K562 (cell line): ENCODE measurements at regions not wholly inside any gene's neighbourhood (a gene's known extent, or its start where the extent isn't known, plus 50 kb on each side); places are given as distances from the start of the nearest gene placed in this dataset.

Experiments
- ATAC-seq: fragments of 200-7000 bp; cut with Tn5 transposase; 3 replicates; pipeline ENCODE4 v1.9.1; 2020; ENCODE audit warnings: moderate library complexity
- BruUV-seq: library from RNA; stranded (reverse); fragments of 400-500 nt; replicated peaks from 2 replicates; lab custom pipeline; 2021; lab: Mats Ljungman, UMichigan
- CTCF ChIA-PET: fragments of 300-600 bp; formaldehyde crosslinking; extraction: SDS; loops from one replicate; lab custom pipeline; 2021; ENCODE audit warnings: low intra/inter-chr PET ratio; lab: Yijun Ruan, JAX
- POLR2A ChIA-PET: fragments of 300-600, 350-650 bp; sonication (Branson Sonifier 250); formaldehyde crosslinking; extraction: SDS; loops from one replicate; lab custom pipeline; 2021; ENCODE audit warnings: antibody characterized with exemption, inconsistent platforms; lab: Yijun Ruan, JAX
- DNase-seq, 4 experiments: peaks; one replicate each; pipeline versions ENCODE4 v3.0.0 to v3.0.0-alpha.2; 2011 to 2018; ENCODE audit warnings: low spot score in 3 of 4, mixed read lengths in 3 of 4; ENCODE audit errors: extremely low read depth in 1 of 4
- FAIRE-seq: peaks from 2 replicates; lab custom pipeline; 2011; peaks lifted over from hg19 to GRCh38; lab: Jason Lieb, UNC
- H2AFZ ChIP-seq: 2 replicates; pipeline ENCODE4 v1.6.0; 2011; ENCODE audit warnings: low read depth, low read length, control low read depth, inconsistent platforms
- H3K27ac ChIP-seq: fragments of 200-600 bp; 3 replicates; pipeline ENCODE4 v1.8.0; 2011; ENCODE audit warnings: low read depth, mild to moderate bottlenecking, control low read depth, inconsistent platforms, low read length, moderate library complexity, mixed read lengths; ENCODE audit errors: extremely low read depth
- H3K27me3 ChIP-seq, 2 experiments: fragments of 300-600 bp in 1 of 2; 2 replicates in 1 of 2; 3 replicates in 1 of 2; pipeline versions ENCODE4 v1.6.0 to v1.8.0; 2011; ENCODE audit warnings: inconsistent platforms in 2 of 2, low read length in 2 of 2, mild to moderate bottlenecking in 1 of 2, mixed read lengths in 1 of 2, moderate library complexity in 1 of 2; ENCODE audit not compliant: control insufficient read depth in 2 of 2, insufficient read depth in 2 of 2
- H3K36me3 ChIP-seq: fragments of 300-600 bp; 3 replicates; pipeline ENCODE4 v1.8.0; 2011; ENCODE audit warnings: mild to moderate bottlenecking, low read length, inconsistent platforms; ENCODE audit not compliant: control insufficient read depth, insufficient read depth
- H3K4me1 ChIP-seq, 2 experiments: fragments of 200-600 bp in 1 of 2; replicated peaks in 1 of 2; 2 replicates in 1 of 2; 3 replicates in 1 of 2; pipeline versions ENCODE4 v1.5.1 to v1.8.0; 2011; ENCODE audit warnings: inconsistent platforms in 2 of 2, low read length in 2 of 2, mild to moderate bottlenecking in 1 of 2, mixed read lengths in 1 of 2, moderate library complexity in 1 of 2; ENCODE audit not compliant: control insufficient read depth in 2 of 2, insufficient read depth in 2 of 2
- H3K4me2 ChIP-seq: 2 replicates; pipeline ENCODE4 v1.6.1; 2011; ENCODE audit warnings: low read length, control low read depth, inconsistent platforms, mixed read lengths; ENCODE audit not compliant: insufficient read depth
- H3K4me3 ChIP-seq: fragments of 200-600 bp; sonication (generic), shearing (Covaris generic); 2 replicates; pipeline ENCODE4 v1.5.1; 2016; ENCODE audit warnings: control low read depth, inconsistent platforms
- H3K79me2 ChIP-seq: fragments of 200-600 bp; 3 replicates; pipeline ENCODE4 v1.8.0; 2011; ENCODE audit warnings: low read length, inconsistent platforms; ENCODE audit not compliant: control insufficient read depth, insufficient read depth
- H3K9ac ChIP-seq, 2 experiments: 2 replicates each; pipeline versions ENCODE4 v1.6.0 to v1.6.1; 2011; ENCODE audit warnings: low read depth in 2 of 2, low read length in 2 of 2, control low read depth in 1 of 2, inconsistent platforms in 1 of 2, mild to moderate bottlenecking in 1 of 2, mixed read lengths in 1 of 2; ENCODE audit not compliant: insufficient read depth in 1 of 2
- H3K9me1 ChIP-seq: one replicate; pipeline ENCODE4 v1.6.0; 2011; ENCODE audit warnings: inconsistent platforms, mild to moderate bottlenecking, low read length, moderate library complexity; ENCODE audit not compliant: control insufficient read depth, insufficient read depth
- H3K9me3 ChIP-seq: replicated peaks from 2 replicates; pipeline ENCODE4 v1.5.1; 2011; ENCODE audit warnings: low read depth, low read length, inconsistent platforms; ENCODE audit not compliant: control insufficient read depth, insufficient read depth
- H4K20me1 ChIP-seq: replicated peaks from 2 replicates; pipeline ENCODE4 v1.6.1; 2011; ENCODE audit warnings: low read length, inconsistent platforms, mixed read lengths; ENCODE audit not compliant: control insufficient read depth, insufficient read depth
- CEBPG ChIP-seq, 3 experiments: fragments of 200-800 bp in 1 of 3; sonication (Bioruptor generic) in 1 of 3; sonication (generic) in 1 of 3; formaldehyde crosslinking in 1 of 3; IDR thresholded peaks in 2 of 3; conservative IDR thresholded peaks in 1 of 3; 2 replicates each; pipeline versions ENCODE4 v1.6.1 to v1.8.0; 2016 to 2022; ENCODE audit warnings: missing compliant biosample characterization in 2 of 3, missing genetic modification characterization in 2 of 3, mild to moderate bottlenecking in 1 of 3, missing genetic modification reagents in 1 of 3
- DNMT1 ChIP-seq: fragments of 450-650 bp; IDR thresholded peaks from 2 replicates; pipeline ENCODE4 v1.6.1; 2016; ENCODE audit warnings: antibody characterized with exemption, mild to moderate bottlenecking
- HSF4 ChIP-seq: fragments of 250-450 bp; sonication (Bioruptor Pico); IDR thresholded peaks from 2 replicates; pipeline ENCODE4 v2.1.2; 2022; ENCODE audit warnings: mild to moderate bottlenecking, moderate library complexity, borderline replicate concordance
- KDM4B ChIP-seq, 2 experiments: fragments of 450-650 bp in 1 of 2; sonication (generic) in 1 of 2; IDR thresholded peaks; 2 replicates each; pipeline ENCODE4 v1.6.1; 2016 to 2017; ENCODE audit warnings: borderline replicate concordance in 2 of 2, antibody characterized with exemption in 1 of 2, low read depth in 1 of 2, mild to moderate bottlenecking in 1 of 2
- KLF16 ChIP-seq: IDR thresholded peaks from 2 replicates; pipeline ENCODE4 v1.6.1; 2016; ENCODE audit warnings: antibody characterized with exemption
- MAFK ChIP-seq: IDR thresholded peaks from 2 replicates; pipeline ENCODE4 v1.6.1; 2011; ENCODE audit warnings: low read length, improper control_type of control experiment
- MXI1 ChIP-seq: IDR thresholded peaks from 2 replicates; pipeline ENCODE4 v1.6.1; 2011; ENCODE audit warnings: low read depth, mild to moderate bottlenecking, improper control_type of control experiment, low read length
- NUFIP1 ChIP-seq: fragments of 450-650 bp; IDR thresholded peaks from 2 replicates; pipeline ENCODE4 v1.6.1; 2018; ENCODE audit not compliant: partially characterized antibody
- PHTF2 ChIP-seq: fragments of 250-450 bp; sonication (Bioruptor Pico); IDR thresholded peaks from 2 replicates; pipeline ENCODE4 v1.5.0; 2021; ENCODE audit warnings: mild to moderate bottlenecking
- PYGO2 ChIP-seq: fragments of 450-650 bp; IDR thresholded peaks from 2 replicates; pipeline ENCODE4 v1.6.1; 2016; ENCODE audit warnings: mild to moderate bottlenecking, missing genetic modification characterization, moderate library complexity, missing compliant biosample characterization
- XRCC3 ChIP-seq: fragments of 450-650 bp; IDR thresholded peaks from 2 replicates; pipeline ENCODE4 v1.6.1; 2017; ENCODE audit warnings: mild to moderate bottlenecking, moderate library complexity
- ZBTB7A ChIP-seq: IDR thresholded peaks from 2 replicates; pipeline ENCODE4 v1.6.1; 2011; ENCODE audit warnings: low read depth, mild to moderate bottlenecking, low read length, moderate library complexity, borderline replicate concordance; ENCODE audit not compliant: control insufficient read depth
- ZNF778 ChIP-seq: fragments of 450-650 bp; formaldehyde crosslinking; IDR thresholded peaks from 2 replicates; pipeline ENCODE4 v1.4.0; 2020; ENCODE audit warnings: mild to moderate bottlenecking, moderate library complexity
- WGBS: fragments of 100-300 bp; shearing (Covaris generic); methylation state at CpG from one replicate; pipeline ENCODE4 v1.1.6; 2016; ENCODE audit warnings: low coverage, mixed read lengths; ENCODE audit not compliant: insufficient coverage; ENCODE audit errors: missing lambda C conversion rate; 5-methylcytosine and 5-hydroxymethylcytosine counted together
- in situ Hi-C: fragments of 300-500 bp; cut with MboI; formaldehyde crosslinking; loops from 4 replicates; pipeline ENCODE4 v1.15.0; 2018; ENCODE audit warnings: inconsistent platforms, mixed read lengths
- intact Hi-C: fragments of 100-400 bp; cut with micrococcal nuclease; formaldehyde crosslinking; loops from 2 replicates; pipeline ENCODE4 v1.14.2; 2022
- TF ChIP-seq, protein P1 (sequence below): fragments of 250-450 bp; sonication (Bioruptor Pico); IDR thresholded peaks from 2 replicates; pipeline ENCODE4 v1.8.0; 2021; ENCODE audit warnings: borderline replicate concordance, mild to moderate bottlenecking, moderate library complexity; ENCODE audit not compliant: poor library complexity, severe bottlenecking
- TF ChIP-seq, protein P2 (sequence below): fragments of 250-450 bp; sonication (Bioruptor Pico); IDR thresholded peaks from 2 replicates; pipeline ENCODE4 v1.4.0; 2020
- TF ChIP-seq, protein P3 (sequence below): sonication (generic); formaldehyde crosslinking; IDR thresholded peaks from 2 replicates; pipeline ENCODE4 v1.8.1; 2023; ENCODE audit warnings: mild to moderate bottlenecking, missing genetic modification reagents
- TF ChIP-seq, protein P4 (sequence below): fragments of 250-450 bp; sonication (Bioruptor Pico); IDR thresholded peaks from 2 replicates; pipeline ENCODE4 v1.5.0; 2020; ENCODE audit warnings: mild to moderate bottlenecking, borderline replicate concordance

DNA sequence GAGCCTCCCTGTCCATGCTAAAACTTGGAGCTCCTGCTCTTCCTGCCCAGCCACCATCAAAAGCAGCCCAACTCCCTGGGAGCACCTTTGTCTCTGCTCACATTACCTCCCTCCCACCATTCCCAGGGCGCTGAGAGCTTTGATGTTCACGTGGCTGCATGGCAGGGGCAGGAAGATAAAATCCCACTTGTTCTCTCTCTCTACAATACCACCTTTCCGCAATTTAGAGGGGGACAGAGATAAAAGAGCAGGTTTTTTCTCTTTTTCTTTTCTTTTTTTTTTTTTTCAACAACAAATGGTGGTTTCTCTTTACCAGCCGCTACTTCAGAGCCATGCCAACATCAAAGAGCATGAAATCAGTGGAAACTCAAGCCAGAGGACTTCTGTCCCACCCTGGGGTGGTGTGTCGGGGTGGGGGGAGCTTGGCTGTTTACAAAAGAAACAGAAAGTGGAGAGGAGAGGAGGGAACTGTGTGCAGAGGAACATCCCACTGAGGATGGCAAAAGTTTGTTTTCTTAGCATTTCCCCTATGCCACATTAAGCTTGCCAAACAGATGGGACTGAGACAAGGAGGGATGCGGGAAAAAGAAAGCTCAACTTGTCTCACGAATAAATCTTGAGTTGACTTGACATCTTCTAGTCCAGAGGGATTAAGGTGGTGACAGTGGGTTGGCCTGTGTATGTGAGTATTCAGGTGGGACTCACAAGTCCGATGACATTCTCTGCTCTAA lies 103.7 kb upstream of the NUDT4 start:
- CTCF ChIA-PET = no interaction called here
- no peak overlapping the region for H3K27ac ChIP-seq
- no TSS peak for BruUV-seq
- FAIRE-seq (no peak), DNase-seq (no peak), ATAC-seq (peak; percentile 43)
- H4K20me1 ChIP-seq = no peaks in the 10 kb centered on the region
- H3K4me1 ChIP-seq = peaks cover 0 to 7% of the 10 kb centered on the region in 2 experiments; a peak in 3 of 5 replicates
- H3K36me3 ChIP-seq = no peaks in the 10 kb centered on the region
- H2AFZ ChIP-seq = peak overlapping the region; percentile 67
- in situ Hi-C loops (no loop called here), intact Hi-C loops (no loop called here)
- 44% methylated on average over 8 of the region's 8 CpGs for WGBS
- no peaks in the 10 kb centered on the region for H3K9me3 ChIP-seq
- H3K4me2 ChIP-seq = no peak overlapping the region
- no peaks in the 10 kb centered on the region for H3K27me3 ChIP-seq
- H3K4me3 ChIP-seq = no peak overlapping the region
- H3K9me1 ChIP-seq = no peaks in the 10 kb centered on the region
- POLR2A ChIA-PET = interaction anchor here (0.9 to 1.9 kb wide), 3 partner anchors 13 to 266 kb away, joined by 4 to 5 read pairs (median 5); no protein-coding TSS in a partner anchor
- H3K9ac ChIP-seq = 0 out of 4 replicates have a peak overlapping the region, but pooled peaks of 1 of the 2 experiments have one; percentile 67
- no peaks in the 10 kb centered on the region for H3K79me2 ChIP-seq
- TF ChIP-seq PHTF2 (CRISPR knock-in tag) (no peak), MAFK (no peak), ZBTB7A (no peak), PYGO2 (tag) (no peak), DNMT1 (no peak), XRCC3 (no peak), MXI1 (no peak), NUFIP1 (no peak), CEBPG (CRISPR knock-in tag; IDR thresholded peaks at IDR 0.05) (no peak), CEBPG (tag; conservative IDR thresholded peaks at IDR 0.05 in 1 of 2, IDR thresholded peaks at IDR 0.05 in 1 of 2) (no peak), KLF16 (no peak), HSF4 (CRISPR knock-in tag) (no peak), KDM4B (IDR thresholded peaks at IDR 0.05; ENCODE audit: borderline replicate concordance in 2 of 2, low read depth in 1 of 2) (no peak), ZNF778 (CRISPR knock-in tag) (no peak)
- TF ChIP-seq, protein P1, sequence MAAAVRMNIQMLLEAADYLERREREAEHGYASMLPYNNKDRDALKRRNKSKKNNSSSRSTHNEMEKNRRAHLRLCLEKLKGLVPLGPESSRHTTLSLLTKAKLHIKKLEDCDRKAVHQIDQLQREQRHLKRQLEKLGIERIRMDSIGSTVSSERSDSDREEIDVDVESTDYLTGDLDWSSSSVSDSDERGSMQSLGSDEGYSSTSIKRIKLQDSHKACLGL (CRISPR knock-in tag) = no peak
- TF ChIP-seq, protein P2, sequence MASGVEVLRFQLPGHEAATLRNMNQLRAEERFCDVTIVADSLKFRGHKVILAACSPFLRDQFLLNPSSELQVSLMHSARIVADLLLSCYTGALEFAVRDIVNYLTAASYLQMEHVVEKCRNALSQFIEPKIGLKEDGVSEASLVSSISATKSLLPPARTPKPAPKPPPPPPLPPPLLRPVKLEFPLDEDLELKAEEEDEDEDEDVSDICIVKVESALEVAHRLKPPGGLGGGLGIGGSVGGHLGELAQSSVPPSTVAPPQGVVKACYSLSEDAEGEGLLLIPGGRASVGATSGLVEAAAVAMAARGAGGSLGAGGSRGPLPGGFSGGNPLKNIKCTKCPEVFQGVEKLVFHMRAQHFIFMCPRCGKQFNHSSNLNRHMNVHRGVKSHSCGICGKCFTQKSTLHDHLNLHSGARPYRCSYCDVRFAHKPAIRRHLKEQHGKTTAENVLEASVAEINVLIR (CRISPR knock-in tag) = no peak
- TF ChIP-seq, protein P3, sequence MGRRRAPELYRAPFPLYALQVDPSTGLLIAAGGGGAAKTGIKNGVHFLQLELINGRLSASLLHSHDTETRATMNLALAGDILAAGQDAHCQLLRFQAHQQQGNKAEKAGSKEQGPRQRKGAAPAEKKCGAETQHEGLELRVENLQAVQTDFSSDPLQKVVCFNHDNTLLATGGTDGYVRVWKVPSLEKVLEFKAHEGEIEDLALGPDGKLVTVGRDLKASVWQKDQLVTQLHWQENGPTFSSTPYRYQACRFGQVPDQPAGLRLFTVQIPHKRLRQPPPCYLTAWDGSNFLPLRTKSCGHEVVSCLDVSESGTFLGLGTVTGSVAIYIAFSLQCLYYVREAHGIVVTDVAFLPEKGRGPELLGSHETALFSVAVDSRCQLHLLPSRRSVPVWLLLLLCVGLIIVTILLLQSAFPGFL = no peak
- TF ChIP-seq, protein P4, sequence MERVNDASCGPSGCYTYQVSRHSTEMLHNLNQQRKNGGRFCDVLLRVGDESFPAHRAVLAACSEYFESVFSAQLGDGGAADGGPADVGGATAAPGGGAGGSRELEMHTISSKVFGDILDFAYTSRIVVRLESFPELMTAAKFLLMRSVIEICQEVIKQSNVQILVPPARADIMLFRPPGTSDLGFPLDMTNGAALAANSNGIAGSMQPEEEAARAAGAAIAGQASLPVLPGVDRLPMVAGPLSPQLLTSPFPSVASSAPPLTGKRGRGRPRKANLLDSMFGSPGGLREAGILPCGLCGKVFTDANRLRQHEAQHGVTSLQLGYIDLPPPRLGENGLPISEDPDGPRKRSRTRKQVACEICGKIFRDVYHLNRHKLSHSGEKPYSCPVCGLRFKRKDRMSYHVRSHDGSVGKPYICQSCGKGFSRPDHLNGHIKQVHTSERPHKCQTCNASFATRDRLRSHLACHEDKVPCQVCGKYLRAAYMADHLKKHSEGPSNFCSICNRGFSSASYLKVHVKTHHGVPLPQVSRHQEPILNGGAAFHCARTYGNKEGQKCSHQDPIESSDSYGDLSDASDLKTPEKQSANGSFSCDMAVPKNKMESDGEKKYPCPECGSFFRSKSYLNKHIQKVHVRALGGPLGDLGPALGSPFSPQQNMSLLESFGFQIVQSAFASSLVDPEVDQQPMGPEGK = no peak
